ENCODE measurements at regions not wholly inside any gene's neighbourhood (a gene's known extent, or its start where the extent isn't known, plus 50 kb on each side); places are given as distances from the start of the nearest gene placed in this dataset.

DNA sequence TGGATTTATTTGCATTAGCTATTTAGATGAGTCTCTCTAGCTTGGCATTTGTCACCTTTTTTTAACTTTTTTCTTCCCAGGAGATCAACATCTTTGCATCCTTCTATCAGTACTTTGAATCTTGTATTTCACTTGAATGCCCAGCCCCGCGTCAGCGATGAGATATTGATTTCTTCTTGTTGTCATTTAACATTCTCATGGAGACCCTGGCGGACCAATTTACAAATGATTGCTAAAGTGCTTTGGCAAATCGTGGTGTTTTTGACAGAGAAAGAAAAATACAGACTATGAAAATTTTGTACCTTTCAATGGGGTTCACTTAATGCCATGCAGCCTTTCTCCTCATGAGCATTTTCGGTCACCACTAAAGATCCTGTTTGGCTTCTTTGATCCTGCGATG is 269.7 kb downstream of the ABCC12 start (continued):
- TF ChIP-seq PPARG (CRISPR knock-in tag; conservative IDR thresholded peaks at IDR 0.05) = no peak
- no peak for TF ChIP-seq ARHGAP35 (CRISPR knock-in tag; IDR thresholded peaks at IDR 0.05; ENCODE audit: borderline replicate concordance)
- no peak for TF ChIP-seq ZFP36L1 (CRISPR knock-in tag; IDR thresholded peaks at IDR 0.05)

DNA sequence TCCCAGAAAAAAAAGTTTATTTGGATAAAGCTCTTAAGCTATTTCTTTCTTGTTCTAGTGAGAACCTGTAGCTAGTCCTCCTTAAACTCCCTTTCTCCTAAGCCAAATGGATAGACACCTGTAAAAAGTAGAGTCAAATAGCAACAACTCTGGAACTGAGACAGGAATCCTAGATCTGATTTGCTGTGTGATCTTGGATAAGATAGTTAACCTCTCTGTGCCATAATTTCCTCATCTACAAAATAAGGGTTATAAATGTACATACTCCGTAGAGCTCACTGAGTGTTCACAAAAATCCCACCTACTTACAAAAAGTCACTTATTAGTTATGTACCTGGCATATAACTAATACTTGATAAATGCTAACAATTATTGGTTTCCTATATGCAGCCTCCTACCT is 270.3 kb downstream of the ABCC12 start:
- Histone ChIP-seq H3K4me2 (ENCODE audit: low read depth, low read length) (no peak overlapping the region), H2AFZ (ENCODE audit: low read length) (no peak overlapping the region), H3K4me3 (replicated peaks in 1 of 3; ENCODE audit: insufficient read depth in 1 of 3, low read depth in 2 of 3, low read length in 3 of 3) (no peak overlapping the region), H3K27me3 (ENCODE audit: control insufficient read depth in 1 of 2, insufficient read depth in 2 of 2, low read length in 2 of 2) (no peaks in the 10 kb centered on the region; a peak in 1 of 5 replicates), H3K27ac (ENCODE audit: extremely low read length, insufficient read depth, low read length) (no peak overlapping the region), H3K9ac (ENCODE audit: insufficient read depth, low read depth, low read length) (no peak overlapping the region), H3K9me3 (ENCODE audit: low read length) (no peaks in the 10 kb centered on the region), H3K79me2 (ENCODE audit: insufficient read depth, low read length) (no peaks in the 10 kb centered on the region), H3K4me1 (ENCODE audit: insufficient read depth, low read length) (peaks cover 23% of the 10 kb centered on the region), H4K20me1 (ENCODE audit: insufficient read depth, low read length) (no peaks in the 10 kb centered on the region), H3K36me3 (replicated peaks in 1 of 2; ENCODE audit: control insufficient read depth in 1 of 2, insufficient read depth in 2 of 2, low read length in 2 of 2) (no peaks in the 10 kb centered on the region)
- intact Hi-C loops (cut with micrococcal nuclease; ENCODE audit: unreplicated experiment) = no loop called here
- DNase-seq (ENCODE audit: low spot score) (no peak), ATAC-seq (no peak), FAIRE-seq (no peak)
- in situ Hi-C loops (cut with HindIII; ENCODE audit: extremely low pct_ligation_motif_present, low pct_unique_long_range_greater_than_20kb) = no loop called here
- POLR2A ChIA-PET = no interaction called here
- BruUV-seq (replicated peaks) = no TSS peak
- CTCF ChIA-PET (ENCODE audit: low intra/inter-chr PET ratio, low total read pairs) = no interaction called here
- 24% methylated on average over 1 of the region's 1 CpG for WGBS (ENCODE audit: low lambda C conversion rate)
- TF ChIP-seq ZMYM2 (CRISPR knock-in tag; IDR thresholded peaks at IDR 0.05) (no peak), ZNF773 (CRISPR knock-in tag; IDR thresholded peaks at IDR 0.05; ENCODE audit: borderline replicate concordance) (no peak), ZFP41 (CRISPR knock-in tag; IDR thresholded peaks at IDR 0.05; ENCODE audit: borderline replicate concordance) (no peak), ZIK1 (CRISPR knock-in tag; IDR thresholded peaks at IDR 0.05; ENCODE audit: borderline replicate concordance, low read depth) (no peak), SOX5 (CRISPR knock-in tag; IDR thresholded peaks at IDR 0.05; ENCODE audit: borderline replicate concordance) (no peak), HOXA7 (CRISPR knock-in tag; IDR thresholded peaks at IDR 0.05) (no peak), TCF7 (IDR thresholded peaks at IDR 0.05; ENCODE audit: low read depth) (no peak), MAZ (IDR thresholded peaks at IDR 0.05; ENCODE audit: borderline replicate concordance, low read depth, low read length) (no peak), MAZ (CRISPR knock-in tag; IDR thresholded peaks at IDR 0.05; ENCODE audit: low read depth) (no peak)
- TF ChIP-seq, protein P1, sequence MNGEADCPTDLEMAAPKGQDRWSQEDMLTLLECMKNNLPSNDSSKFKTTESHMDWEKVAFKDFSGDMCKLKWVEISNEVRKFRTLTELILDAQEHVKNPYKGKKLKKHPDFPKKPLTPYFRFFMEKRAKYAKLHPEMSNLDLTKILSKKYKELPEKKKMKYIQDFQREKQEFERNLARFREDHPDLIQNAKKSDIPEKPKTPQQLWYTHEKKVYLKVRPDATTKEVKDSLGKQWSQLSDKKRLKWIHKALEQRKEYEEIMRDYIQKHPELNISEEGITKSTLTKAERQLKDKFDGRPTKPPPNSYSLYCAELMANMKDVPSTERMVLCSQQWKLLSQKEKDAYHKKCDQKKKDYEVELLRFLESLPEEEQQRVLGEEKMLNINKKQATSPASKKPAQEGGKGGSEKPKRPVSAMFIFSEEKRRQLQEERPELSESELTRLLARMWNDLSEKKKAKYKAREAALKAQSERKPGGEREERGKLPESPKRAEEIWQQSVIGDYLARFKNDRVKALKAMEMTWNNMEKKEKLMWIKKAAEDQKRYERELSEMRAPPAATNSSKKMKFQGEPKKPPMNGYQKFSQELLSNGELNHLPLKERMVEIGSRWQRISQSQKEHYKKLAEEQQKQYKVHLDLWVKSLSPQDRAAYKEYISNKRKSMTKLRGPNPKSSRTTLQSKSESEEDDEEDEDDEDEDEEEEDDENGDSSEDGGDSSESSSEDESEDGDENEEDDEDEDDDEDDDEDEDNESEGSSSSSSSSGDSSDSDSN (CRISPR knock-in tag; IDR thresholded peaks at IDR 0.05) = no peak
- TF ChIP-seq, protein P2, sequence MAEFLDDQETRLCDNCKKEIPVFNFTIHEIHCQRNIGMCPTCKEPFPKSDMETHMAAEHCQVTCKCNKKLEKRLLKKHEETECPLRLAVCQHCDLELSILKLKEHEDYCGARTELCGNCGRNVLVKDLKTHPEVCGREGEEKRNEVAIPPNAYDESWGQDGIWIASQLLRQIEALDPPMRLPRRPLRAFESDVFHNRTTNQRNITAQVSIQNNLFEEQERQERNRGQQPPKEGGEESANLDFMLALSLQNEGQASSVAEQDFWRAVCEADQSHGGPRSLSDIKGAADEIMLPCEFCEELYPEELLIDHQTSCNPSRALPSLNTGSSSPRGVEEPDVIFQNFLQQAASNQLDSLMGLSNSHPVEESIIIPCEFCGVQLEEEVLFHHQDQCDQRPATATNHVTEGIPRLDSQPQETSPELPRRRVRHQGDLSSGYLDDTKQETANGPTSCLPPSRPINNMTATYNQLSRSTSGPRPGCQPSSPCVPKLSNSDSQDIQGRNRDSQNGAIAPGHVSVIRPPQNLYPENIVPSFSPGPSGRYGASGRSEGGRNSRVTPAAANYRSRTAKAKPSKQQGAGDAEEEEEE (CRISPR knock-in tag; IDR thresholded peaks at IDR 0.05; ENCODE audit: borderline replicate concordance) = no peak
- TF ChIP-seq, protein P3, sequence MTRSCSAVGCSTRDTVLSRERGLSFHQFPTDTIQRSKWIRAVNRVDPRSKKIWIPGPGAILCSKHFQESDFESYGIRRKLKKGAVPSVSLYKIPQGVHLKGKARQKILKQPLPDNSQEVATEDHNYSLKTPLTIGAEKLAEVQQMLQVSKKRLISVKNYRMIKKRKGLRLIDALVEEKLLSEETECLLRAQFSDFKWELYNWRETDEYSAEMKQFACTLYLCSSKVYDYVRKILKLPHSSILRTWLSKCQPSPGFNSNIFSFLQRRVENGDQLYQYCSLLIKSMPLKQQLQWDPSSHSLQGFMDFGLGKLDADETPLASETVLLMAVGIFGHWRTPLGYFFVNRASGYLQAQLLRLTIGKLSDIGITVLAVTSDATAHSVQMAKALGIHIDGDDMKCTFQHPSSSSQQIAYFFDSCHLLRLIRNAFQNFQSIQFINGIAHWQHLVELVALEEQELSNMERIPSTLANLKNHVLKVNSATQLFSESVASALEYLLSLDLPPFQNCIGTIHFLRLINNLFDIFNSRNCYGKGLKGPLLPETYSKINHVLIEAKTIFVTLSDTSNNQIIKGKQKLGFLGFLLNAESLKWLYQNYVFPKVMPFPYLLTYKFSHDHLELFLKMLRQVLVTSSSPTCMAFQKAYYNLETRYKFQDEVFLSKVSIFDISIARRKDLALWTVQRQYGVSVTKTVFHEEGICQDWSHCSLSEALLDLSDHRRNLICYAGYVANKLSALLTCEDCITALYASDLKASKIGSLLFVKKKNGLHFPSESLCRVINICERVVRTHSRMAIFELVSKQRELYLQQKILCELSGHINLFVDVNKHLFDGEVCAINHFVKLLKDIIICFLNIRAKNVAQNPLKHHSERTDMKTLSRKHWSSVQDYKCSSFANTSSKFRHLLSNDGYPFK (CRISPR knock-in tag; IDR thresholded peaks at IDR 0.05; ENCODE audit: borderline replicate concordance) = no peak
